Right cardiac atrium (tissue), 5 donors: ENCODE measurements at regions not wholly inside any gene's neighbourhood (a gene's known extent, or its start where the extent isn't known, plus 50 kb on each side); places are given as distances from the start of the nearest gene placed in this dataset.
"Not testable (repeated sequence)": the region's sequence is repeated elsewhere in the genome, so short reads cannot be mapped to it uniquely, and the experiment has no call there.

ENCODE experiments used
- ATAC-seq, 2 donors: fragments of 200-7000 bp; cut with Tn5 transposase; one replicate each; pipeline versions ENCODE4 v1.8.0 to v1.9.1; 2020; ENCODE audit warnings: moderate library complexity in 2 of 2, mild to moderate bottlenecking in 1 of 2
- DNase-seq, 3 donors: peaks; one replicate each; pipeline ENCODE4 v3.0.0-alpha.2; 2020
- H3K27ac ChIP-seq: one replicate; pipeline ENCODE4 v1.5.1; 2013; ENCODE audit warnings: mild to moderate bottlenecking, low read length, control low read depth, moderate library complexity
- H3K27me3 ChIP-seq: one replicate; pipeline ENCODE4 v1.6.1; 2013; ENCODE audit not compliant: control insufficient read depth, insufficient read depth
- H3K4me1 ChIP-seq: one replicate; pipeline ENCODE4 v1.6.1; 2013; ENCODE audit warnings: low read length; ENCODE audit not compliant: control insufficient read depth, insufficient read depth
- H3K4me3 ChIP-seq: one replicate; pipeline ENCODE4 v1.5.1; 2013; ENCODE audit warnings: low read length, control low read depth
- H3K9me3 ChIP-seq: one replicate; pipeline ENCODE4 v1.6.1; 2013; ENCODE audit warnings: low read length; ENCODE audit not compliant: control insufficient read depth
- WGBS: extraction: QIAGEN DNeasy Blood & Tissue Kit; methylation state at CpG from one replicate; pipeline ENCODE4 v1.1.7; 2013; 5-methylcytosine and 5-hydroxymethylcytosine counted together
- intact Hi-C, 4 donors: fragments of 100-400 bp; cut with DNase I; formaldehyde crosslinking; loops; one replicate each; pipeline versions ENCODE4 v1.11.0 to v1.14.0; 2022 to 2023
- donor health status: healthy with polysubstance abuse.
- donor health status: DM: no; HTN: yes; CAD: no.
- donor health status: DM: no; HTN: no; CAD: no.
- donor health status: DM: no; HTN: yes; CAD: no; lungs with severe emphysema.
- donor health status: DM: yes; HTN: yes; CAD: no.

- H3K4me3 ChIP-seq, H3K27ac ChIP-seq, intact Hi-C loops, H3K9me3 ChIP-seq, H3K27me3 ChIP-seq, H3K4me1 ChIP-seq, ATAC-seq, DNase-seq: not testable (repeated sequence)
- 84% methylated on average over 22 of the region's 25 CpGs for WGBS
These were observed 110.1 kb upstream of the FOXD4L5 start for GRCh38 chr9:65395121-65395520.

- intact Hi-C loops, ATAC-seq: not testable (repeated sequence)
- 75% methylated on average over 12 of the region's 12 CpGs for WGBS
These were observed 108.3 kb upstream of the FOXD4L5 start for GRCh38 chr9:65393111-65393810.

GRCh38 chr9:65392611-65393010 is 107.6 kb upstream of the FOXD4L5 start:
- intact Hi-C loops = not testable (repeated sequence)

More at GRCh38 chr9:65393111-65393810, 108.3 kb upstream of the FOXD4L5 start:
- H3K9me3 ChIP-seq, H3K4me3 ChIP-seq, H3K27me3 ChIP-seq, H3K4me1 ChIP-seq, H3K27ac ChIP-seq, DNase-seq: not testable (repeated sequence)

GRCh38 chr9:65389710-65390109 is 104.7 kb upstream of the FOXD4L5 start:
- WGBS = 81% methylated on average over 16 of the region's 17 CpGs
- ATAC-seq, H3K4me3 ChIP-seq, H3K27ac ChIP-seq, intact Hi-C loops, H3K9me3 ChIP-seq, H3K27me3 ChIP-seq, H3K4me1 ChIP-seq: not testable (repeated sequence)
- peak in 1 of 3 donors; percentile 53 for DNase-seq

More at GRCh38 chr9:65392611-65393010, 107.6 kb upstream of the FOXD4L5 start:
- not testable (repeated sequence) for H3K9me3 ChIP-seq, DNase-seq, H3K27ac ChIP-seq, H3K4me3 ChIP-seq, H3K27me3 ChIP-seq, H3K4me1 ChIP-seq, ATAC-seq
- 69% methylated on average over 5 of the region's 6 CpGs for WGBS

- ATAC-seq, H3K27ac ChIP-seq, H3K27me3 ChIP-seq, H3K4me3 ChIP-seq, intact Hi-C loops, H3K4me1 ChIP-seq, H3K9me3 ChIP-seq: not testable (repeated sequence)
- 89% methylated on average over 28 of the region's 28 CpGs for WGBS
- DNase-seq = peak in 1 of 3 donors; percentile 25
These were observed 104.2 kb upstream of the FOXD4L5 start for GRCh38 chr9:65389216-65389615.

- H3K4me3 ChIP-seq = peak overlapping the region; percentile 13
- DNase-seq (peak; percentile 77 to 94 (median 91)), ATAC-seq (peak; percentile 59 to 81)
- H3K27ac ChIP-seq, intact Hi-C loops, H3K4me1 ChIP-seq, H3K27me3 ChIP-seq, H3K9me3 ChIP-seq: not testable (repeated sequence)
- 49% methylated on average over 28 of the region's 28 CpGs for WGBS
These were observed 101.7 kb upstream of the FOXD4L5 start for GRCh38 chr9:65386699-65387098.

GRCh38 chr9:65386191-65386590 is 101.2 kb upstream of the FOXD4L5 start:
- intact Hi-C loops, H3K4me1 ChIP-seq, ATAC-seq, H3K27ac ChIP-seq, H3K27me3 ChIP-seq, H3K4me3 ChIP-seq, H3K9me3 ChIP-seq: not testable (repeated sequence)
- DNase-seq = peak in 1 of 3 donors; percentile 21
- 61% methylated on average over 18 of the region's 18 CpGs for WGBS

- WGBS = 61% methylated on average over 22 of the region's 22 CpGs
- H3K9me3 ChIP-seq, ATAC-seq: not testable (repeated sequence)
These were observed 100.6 kb upstream of the FOXD4L5 start for GRCh38 chr9:65385655-65386024.

GRCh38 chr9:65384759-65385654 is 100.0 kb upstream of the FOXD4L5 start:
- H3K9me3 ChIP-seq, H3K4me1 ChIP-seq, H3K27ac ChIP-seq, H3K27me3 ChIP-seq, H3K4me3 ChIP-seq, intact Hi-C loops, ATAC-seq: not testable (repeated sequence)
- 56% methylated on average over 61 of the region's 61 CpGs for WGBS
- peak in 1 of 3 donors; percentile 27 for DNase-seq

More at GRCh38 chr9:65385655-65386024, 100.6 kb upstream of the FOXD4L5 start:
- H3K4me1 ChIP-seq, H3K27me3 ChIP-seq, H3K27ac ChIP-seq, H3K4me3 ChIP-seq, intact Hi-C loops: not testable (repeated sequence)
- DNase-seq = peak in 2 of 3 donors; percentile 40 to 60

GRCh38 chr9:65384066-65384465 is 99.1 kb upstream of the FOXD4L5 start:
- 68% methylated on average over 11 of the region's 11 CpGs for WGBS
- ATAC-seq = not testable (repeated sequence)

GRCh38 chr9:65383646-65384045 is 98.6 kb upstream of the FOXD4L5 start:
- H3K4me3 ChIP-seq, ATAC-seq, H3K9me3 ChIP-seq, H3K27me3 ChIP-seq, H3K4me1 ChIP-seq, intact Hi-C loops, DNase-seq, H3K27ac ChIP-seq: not testable (repeated sequence)
- WGBS = 81% methylated on average over 20 of the region's 20 CpGs

More at GRCh38 chr9:65384066-65384465, 99.1 kb upstream of the FOXD4L5 start:
- DNase-seq = peak in 2 of 3 donors; percentile 28 to 48
- H3K4me1 ChIP-seq, H3K27me3 ChIP-seq, H3K27ac ChIP-seq, H3K9me3 ChIP-seq, H3K4me3 ChIP-seq, intact Hi-C loops: not testable (repeated sequence)
